SK-N-SH (cell line): ENCODE measurements at regions not wholly inside any gene's neighbourhood (a gene's known extent, or its start where the extent isn't known, plus 50 kb on each side); places are given as distances from the start of the nearest gene placed in this dataset.

Experiments used
- CHD2 ChIP-seq: fragments of 150-350 bp; IDR thresholded peaks from 2 replicates; pipeline ENCODE4 v1.6.1; 2018; ENCODE audit warnings: low read length; ENCODE audit not compliant: partially characterized antibody
- NRF1 ChIP-seq: IDR thresholded peaks from 2 replicates; pipeline ENCODE4 v1.6.1; 2012; ENCODE audit warnings: low read depth, mild to moderate bottlenecking, low read length
- POLR2AphosphoS5 ChIP-seq: IDR thresholded peaks from 2 replicates; pipeline ENCODE4 v1.6.1; 2012; ENCODE audit warnings: low read depth, low read length
- SIN3A ChIP-seq: IDR thresholded peaks from 2 replicates; pipeline ENCODE4 v1.6.1; 2012; ENCODE audit warnings: low read depth, mild to moderate bottlenecking, low read length, moderate library complexity, borderline replicate concordance
- TF ChIP-seq, protein P1 (sequence below): IDR thresholded peaks from 2 replicates; pipeline ENCODE4 v1.4.0; 2012; ENCODE audit warnings: low read depth, borderline replicate concordance
- TF ChIP-seq, protein P2 (sequence below): fragments of 200-600 bp; sonication (generic); IDR thresholded peaks from 2 replicates; pipeline ENCODE4 v1.6.1; 2017; ENCODE audit warnings: antibody characterized with exemption, mild to moderate bottlenecking, moderate library complexity
- TF ChIP-seq, protein P3 (sequence below): IDR thresholded peaks from 2 replicates; pipeline ENCODE4 v1.4.0; 2012; ENCODE audit warnings: low read depth

DNA sequence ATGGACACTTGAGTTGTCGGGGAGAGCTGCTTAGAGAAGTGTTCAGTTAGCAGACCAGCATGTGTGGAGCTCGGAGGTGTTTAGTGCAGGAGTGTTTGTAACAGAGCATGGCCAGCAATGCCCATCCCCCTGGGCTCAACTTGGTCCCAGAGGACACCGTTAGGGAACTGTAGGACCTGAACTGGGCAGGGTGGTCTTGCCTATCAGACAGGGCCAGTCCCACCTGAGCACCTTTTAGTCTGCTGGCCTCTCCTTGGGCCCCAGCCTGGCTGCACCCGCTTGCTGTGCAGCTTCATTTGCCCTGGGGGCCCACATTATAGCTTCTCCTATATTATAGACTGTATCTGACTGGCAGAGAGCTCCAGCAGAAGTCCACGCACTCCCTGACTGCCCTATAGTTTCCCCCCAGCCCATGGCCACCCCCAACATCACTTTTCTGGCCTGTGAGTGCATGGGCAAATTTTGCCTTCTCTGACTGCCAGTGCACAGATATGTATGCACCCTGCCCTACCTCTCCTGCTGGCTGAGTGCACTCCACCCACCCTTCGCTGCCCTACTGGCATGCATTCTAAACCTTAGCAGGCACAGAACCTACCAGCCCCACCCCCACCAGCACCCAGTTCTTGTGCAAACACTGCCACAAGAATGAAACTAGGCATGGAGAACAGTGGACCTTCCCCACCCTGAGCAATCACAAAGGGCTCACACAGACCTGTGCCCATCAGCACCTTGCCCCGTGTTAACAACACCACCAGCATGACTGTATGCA, 1030.6 kb upstream of the GHITM start:
- TF ChIP-seq CHD2 (no peak), SIN3A (no peak), POLR2AphosphoS5 (no peak), NRF1 (no peak)
- TF ChIP-seq, protein P1, sequence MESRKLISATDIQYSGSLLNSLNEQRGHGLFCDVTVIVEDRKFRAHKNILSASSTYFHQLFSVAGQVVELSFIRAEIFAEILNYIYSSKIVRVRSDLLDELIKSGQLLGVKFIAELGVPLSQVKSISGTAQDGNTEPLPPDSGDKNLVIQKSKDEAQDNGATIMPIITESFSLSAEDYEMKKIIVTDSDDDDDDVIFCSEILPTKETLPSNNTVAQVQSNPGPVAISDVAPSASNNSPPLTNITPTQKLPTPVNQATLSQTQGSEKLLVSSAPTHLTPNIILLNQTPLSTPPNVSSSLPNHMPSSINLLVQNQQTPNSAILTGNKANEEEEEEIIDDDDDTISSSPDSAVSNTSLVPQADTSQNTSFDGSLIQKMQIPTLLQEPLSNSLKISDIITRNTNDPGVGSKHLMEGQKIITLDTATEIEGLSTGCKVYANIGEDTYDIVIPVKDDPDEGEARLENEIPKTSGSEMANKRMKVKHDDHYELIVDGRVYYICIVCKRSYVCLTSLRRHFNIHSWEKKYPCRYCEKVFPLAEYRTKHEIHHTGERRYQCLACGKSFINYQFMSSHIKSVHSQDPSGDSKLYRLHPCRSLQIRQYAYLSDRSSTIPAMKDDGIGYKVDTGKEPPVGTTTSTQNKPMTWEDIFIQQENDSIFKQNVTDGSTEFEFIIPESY: no peak
- TF ChIP-seq, protein P2, sequence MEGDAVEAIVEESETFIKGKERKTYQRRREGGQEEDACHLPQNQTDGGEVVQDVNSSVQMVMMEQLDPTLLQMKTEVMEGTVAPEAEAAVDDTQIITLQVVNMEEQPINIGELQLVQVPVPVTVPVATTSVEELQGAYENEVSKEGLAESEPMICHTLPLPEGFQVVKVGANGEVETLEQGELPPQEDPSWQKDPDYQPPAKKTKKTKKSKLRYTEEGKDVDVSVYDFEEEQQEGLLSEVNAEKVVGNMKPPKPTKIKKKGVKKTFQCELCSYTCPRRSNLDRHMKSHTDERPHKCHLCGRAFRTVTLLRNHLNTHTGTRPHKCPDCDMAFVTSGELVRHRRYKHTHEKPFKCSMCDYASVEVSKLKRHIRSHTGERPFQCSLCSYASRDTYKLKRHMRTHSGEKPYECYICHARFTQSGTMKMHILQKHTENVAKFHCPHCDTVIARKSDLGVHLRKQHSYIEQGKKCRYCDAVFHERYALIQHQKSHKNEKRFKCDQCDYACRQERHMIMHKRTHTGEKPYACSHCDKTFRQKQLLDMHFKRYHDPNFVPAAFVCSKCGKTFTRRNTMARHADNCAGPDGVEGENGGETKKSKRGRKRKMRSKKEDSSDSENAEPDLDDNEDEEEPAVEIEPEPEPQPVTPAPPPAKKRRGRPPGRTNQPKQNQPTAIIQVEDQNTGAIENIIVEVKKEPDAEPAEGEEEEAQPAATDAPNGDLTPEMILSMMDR: no peak
- TF ChIP-seq, protein P3, sequence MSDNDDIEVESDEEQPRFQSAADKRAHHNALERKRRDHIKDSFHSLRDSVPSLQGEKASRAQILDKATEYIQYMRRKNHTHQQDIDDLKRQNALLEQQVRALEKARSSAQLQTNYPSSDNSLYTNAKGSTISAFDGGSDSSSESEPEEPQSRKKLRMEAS: no peak
